Karpas-422 (cell line): ENCODE measurements at regions not wholly inside any gene's neighbourhood (a gene's known extent, or its start where the extent isn't known, plus 50 kb on each side); places are given as distances from the start of the nearest gene placed in this dataset.

ENCODE experiments used
- DNase-seq: peaks from one replicate; pipeline ENCODE4 v3.0.0-alpha.2; 2015
- H2AFZ ChIP-seq: fragments of 200-600 bp; sonication (generic); 2 replicates; pipeline ENCODE4 v1.6.1; 2014; ENCODE audit warnings: antibody characterized with exemption, low read length, mixed read lengths
- H3K27ac ChIP-seq: fragments of 200-600 bp; sonication (generic); 2 replicates; pipeline ENCODE4 v1.5.1; 2014; ENCODE audit warnings: mild to moderate bottlenecking, low read length, moderate library complexity
- H3K27me3 ChIP-seq: fragments of 200-600 bp; sonication (generic); 2 replicates; pipeline ENCODE4 v1.6.1; 2014; ENCODE audit warnings: low read length, mixed read lengths
- H3K36me3 ChIP-seq: fragments of 200-600 bp; sonication (generic); 2 replicates; pipeline ENCODE4 v1.6.1; 2014; ENCODE audit warnings: low read length, mixed read lengths; ENCODE audit not compliant: insufficient read depth
- H3K4me1 ChIP-seq: fragments of 200-600 bp; sonication (generic); 2 replicates; pipeline ENCODE4 v1.6.1; 2014; ENCODE audit warnings: mild to moderate bottlenecking, low read length, mixed read lengths
- H3K4me2 ChIP-seq: fragments of 200-600 bp; sonication (generic); 2 replicates; pipeline ENCODE4 v1.6.1; 2014; ENCODE audit warnings: low read length, low read depth, mild to moderate bottlenecking; ENCODE audit not compliant: poor library complexity, severe bottlenecking
- H3K4me3 ChIP-seq: fragments of 200-600 bp; sonication (generic); 2 replicates; pipeline ENCODE4 v1.5.1; 2014; ENCODE audit warnings: mild to moderate bottlenecking, antibody characterized with exemption, low read length, mixed read lengths
- H3K79me2 ChIP-seq: fragments of 200-600 bp; sonication (generic); 2 replicates; pipeline ENCODE4 v1.6.1; 2014; ENCODE audit warnings: mild to moderate bottlenecking, low read length, mixed read lengths
- H3K9ac ChIP-seq: fragments of 200-600 bp; sonication (generic); 2 replicates; pipeline ENCODE4 v1.6.0; 2014; ENCODE audit warnings: low read length
- H3K9me2 ChIP-seq: fragments of 200-600 bp; sonication (generic), shearing (Covaris generic); replicated peaks from 2 replicates; pipeline ENCODE4 v1.6.0; 2014; ENCODE audit warnings: mild to moderate bottlenecking, low read length, moderate library complexity; ENCODE audit not compliant: insufficient read depth
- H3K9me3 ChIP-seq: fragments of 300-700, 200-600 bp; sonication (generic); 2 replicates; pipeline ENCODE4 v1.6.1; 2014; ENCODE audit warnings: low read length, mixed read lengths
- H4K20me1 ChIP-seq: fragments of 200-600 bp; sonication (generic); 2 replicates; pipeline ENCODE4 v1.6.1; 2014; ENCODE audit warnings: mild to moderate bottlenecking, antibody characterized with exemption, low read length, low read depth; ENCODE audit not compliant: insufficient read depth

- H3K4me1 ChIP-seq = no peaks in the 10 kb centered on the region
- H3K9me2 ChIP-seq = no peaks in the 10 kb centered on the region
- no peak overlapping the region for H3K27ac ChIP-seq
- no peaks in the 10 kb centered on the region for H3K79me2 ChIP-seq
- H3K9ac ChIP-seq = no peak overlapping the region
- H3K36me3 ChIP-seq = no peaks in the 10 kb centered on the region
- H3K4me3 ChIP-seq = no peak overlapping the region
- H3K4me2 ChIP-seq = no peak overlapping the region
- no peak overlapping the region for H2AFZ ChIP-seq
- no peaks in the 10 kb centered on the region for H4K20me1 ChIP-seq
- no peaks in the 10 kb centered on the region for H3K27me3 ChIP-seq
- no peak for DNase-seq
- no peaks in the 10 kb centered on the region for H3K9me3 ChIP-seq
These were observed 173.0 kb upstream of the E2F7 start for GRCh38 chr12:77238335-77238734.

GRCh38 chr12:77237896-77238295, 172.5 kb upstream of the E2F7 start:
- Histone ChIP-seq H3K9ac (no peak overlapping the region), H2AFZ (no peak overlapping the region), H3K4me3 (no peak overlapping the region), H3K79me2 (no peaks in the 10 kb centered on the region), H3K36me3 (no peaks in the 10 kb centered on the region), H3K27ac (no peak overlapping the region), H3K27me3 (no peaks in the 10 kb centered on the region), H3K4me2 (no peak overlapping the region), H3K9me3 (no peaks in the 10 kb centered on the region), H4K20me1 (no peaks in the 10 kb centered on the region), H3K4me1 (no peaks in the 10 kb centered on the region), H3K9me2 (no peaks in the 10 kb centered on the region)
- DNase-seq = no peak

GRCh38 chr12:77236066-77236465, 170.7 kb upstream of the E2F7 start:
- H4K20me1 ChIP-seq = no peaks in the 10 kb centered on the region
- no peaks in the 10 kb centered on the region for H3K9me2 ChIP-seq
- DNase-seq = no peak

GRCh38 chr12:77232045-77232444, 166.7 kb upstream of the E2F7 start:
- no peaks in the 10 kb centered on the region for H3K9me3 ChIP-seq

More at GRCh38 chr12:77236066-77236465, 170.7 kb upstream of the E2F7 start:
- no peaks in the 10 kb centered on the region for H3K79me2 ChIP-seq
- H3K4me2 ChIP-seq = no peak overlapping the region
- no peaks in the 10 kb centered on the region for H3K9me3 ChIP-seq
- no peak overlapping the region for H3K4me3 ChIP-seq
- H2AFZ ChIP-seq = no peak overlapping the region
- H3K4me1 ChIP-seq = no peaks in the 10 kb centered on the region
- H3K27ac ChIP-seq = no peak overlapping the region
- no peaks in the 10 kb centered on the region for H3K36me3 ChIP-seq
- H3K27me3 ChIP-seq = no peaks in the 10 kb centered on the region
- H3K9ac ChIP-seq = no peak overlapping the region

GRCh38 chr12:77231501-77231918, 166.1 kb upstream of the E2F7 start:
- no peaks in the 10 kb centered on the region for H3K9me3 ChIP-seq
- no peaks in the 10 kb centered on the region for H3K27me3 ChIP-seq
- H3K4me3 ChIP-seq = no peak overlapping the region
- H3K9ac ChIP-seq = no peak overlapping the region
- H3K4me2 ChIP-seq = no peak overlapping the region
- H4K20me1 ChIP-seq = no peaks in the 10 kb centered on the region
- no peaks in the 10 kb centered on the region for H3K4me1 ChIP-seq
- DNase-seq = no peak
- no peak overlapping the region for H3K27ac ChIP-seq
- H2AFZ ChIP-seq = no peak overlapping the region
- no peaks in the 10 kb centered on the region for H3K79me2 ChIP-seq
- H3K9me2 ChIP-seq = no peaks in the 10 kb centered on the region
- no peaks in the 10 kb centered on the region for H3K36me3 ChIP-seq

More at GRCh38 chr12:77232045-77232444, 166.7 kb upstream of the E2F7 start:
- no peak overlapping the region for H2AFZ ChIP-seq
- H3K4me1 ChIP-seq = no peaks in the 10 kb centered on the region
- no peak overlapping the region for H3K9ac ChIP-seq
- H3K36me3 ChIP-seq = no peaks in the 10 kb centered on the region
- H3K9me2 ChIP-seq = no peaks in the 10 kb centered on the region
- H3K79me2 ChIP-seq = no peaks in the 10 kb centered on the region
- no peaks in the 10 kb centered on the region for H3K27me3 ChIP-seq
- H3K27ac ChIP-seq = no peak overlapping the region
- H3K4me3 ChIP-seq = no peak overlapping the region
- DNase-seq = no peak
- H4K20me1 ChIP-seq = no peaks in the 10 kb centered on the region
- H3K4me2 ChIP-seq = no peak overlapping the region

- H3K4me1 ChIP-seq = no peaks in the 10 kb centered on the region
- H3K4me2 ChIP-seq = no peak overlapping the region
- H3K9me2 ChIP-seq = no peaks in the 10 kb centered on the region
- H3K4me3 ChIP-seq = no peak overlapping the region
- no peaks in the 10 kb centered on the region for H3K36me3 ChIP-seq
- H3K27ac ChIP-seq = no peak overlapping the region
- H4K20me1 ChIP-seq = no peaks in the 10 kb centered on the region
- no peaks in the 10 kb centered on the region for H3K9me3 ChIP-seq
- H3K9ac ChIP-seq = no peak overlapping the region
- H3K79me2 ChIP-seq = no peaks in the 10 kb centered on the region
- no peaks in the 10 kb centered on the region for H3K27me3 ChIP-seq
- H2AFZ ChIP-seq = no peak overlapping the region
- no peak for DNase-seq
These were observed 164.5 kb upstream of the E2F7 start for GRCh38 chr12:77229640-77230442.

GRCh38 chr12:77228376-77228775, 163.0 kb upstream of the E2F7 start:
- Histone ChIP-seq H3K36me3 (no peaks in the 10 kb centered on the region), H4K20me1 (no peaks in the 10 kb centered on the region), H3K9me2 (no peaks in the 10 kb centered on the region), H3K4me2 (no peak overlapping the region), H3K4me3 (no peak overlapping the region), H3K9ac (no peak overlapping the region), H3K79me2 (no peaks in the 10 kb centered on the region), H3K9me3 (no peaks in the 10 kb centered on the region), H3K27ac (no peak overlapping the region), H2AFZ (no peak overlapping the region), H3K27me3 (no peaks in the 10 kb centered on the region), H3K4me1 (no peaks in the 10 kb centered on the region)
- no peak for DNase-seq

GRCh38 chr12:77226368-77226767, 161.0 kb upstream of the E2F7 start:
- H3K36me3 ChIP-seq = no peaks in the 10 kb centered on the region
- no peak overlapping the region for H3K4me2 ChIP-seq
- no peak overlapping the region for H2AFZ ChIP-seq
- H3K27ac ChIP-seq = no peak overlapping the region
- H4K20me1 ChIP-seq = no peaks in the 10 kb centered on the region
- H3K9me2 ChIP-seq = no peaks in the 10 kb centered on the region
- H3K4me3 ChIP-seq = no peak overlapping the region
- no peaks in the 10 kb centered on the region for H3K27me3 ChIP-seq
- H3K4me1 ChIP-seq = no peaks in the 10 kb centered on the region
- H3K79me2 ChIP-seq = no peaks in the 10 kb centered on the region
- no peak for DNase-seq
- no peaks in the 10 kb centered on the region for H3K9me3 ChIP-seq
- H3K9ac ChIP-seq = no peak overlapping the region
